PC-3 (cell line): ENCODE measurements at regions not wholly inside any gene's neighbourhood (a gene's known extent, or its start where the extent isn't known, plus 50 kb on each side); places are given as distances from the start of the nearest gene placed in this dataset.

Experiments used
- EZH2 ChIP-seq: fragments of 300-600 bp; sonication (generic); IDR thresholded peaks from one replicate; pipeline ENCODE4 v1.6.1; 2017; ENCODE audit warnings: antibody characterized with exemption, mild to moderate bottlenecking, low read length; ENCODE audit not compliant: unreplicated experiment
- EZH2phosphoT487 ChIP-seq: fragments of 300-600 bp; sonication (generic); IDR thresholded peaks from 2 replicates; pipeline ENCODE4 v1.6.1; 2018; ENCODE audit warnings: mild to moderate bottlenecking, antibody characterized with exemption, low read length, borderline replicate concordance
- TF ChIP-seq, protein P1 (sequence below): fragments of 300-600 bp; sonication (generic); conservative IDR thresholded peaks from 2 replicates; pipeline ENCODE4 v1.5.1; 2017; ENCODE audit warnings: antibody characterized with exemption, low read depth, mild to moderate bottlenecking, low read length

GRCh38 chr4:3713346-3713745 lies 52.8 kb upstream of the ADRA2C start:
- TF ChIP-seq EZH2 (no peak), EZH2phosphoT487 (no peak)
- TF ChIP-seq, protein P1, sequence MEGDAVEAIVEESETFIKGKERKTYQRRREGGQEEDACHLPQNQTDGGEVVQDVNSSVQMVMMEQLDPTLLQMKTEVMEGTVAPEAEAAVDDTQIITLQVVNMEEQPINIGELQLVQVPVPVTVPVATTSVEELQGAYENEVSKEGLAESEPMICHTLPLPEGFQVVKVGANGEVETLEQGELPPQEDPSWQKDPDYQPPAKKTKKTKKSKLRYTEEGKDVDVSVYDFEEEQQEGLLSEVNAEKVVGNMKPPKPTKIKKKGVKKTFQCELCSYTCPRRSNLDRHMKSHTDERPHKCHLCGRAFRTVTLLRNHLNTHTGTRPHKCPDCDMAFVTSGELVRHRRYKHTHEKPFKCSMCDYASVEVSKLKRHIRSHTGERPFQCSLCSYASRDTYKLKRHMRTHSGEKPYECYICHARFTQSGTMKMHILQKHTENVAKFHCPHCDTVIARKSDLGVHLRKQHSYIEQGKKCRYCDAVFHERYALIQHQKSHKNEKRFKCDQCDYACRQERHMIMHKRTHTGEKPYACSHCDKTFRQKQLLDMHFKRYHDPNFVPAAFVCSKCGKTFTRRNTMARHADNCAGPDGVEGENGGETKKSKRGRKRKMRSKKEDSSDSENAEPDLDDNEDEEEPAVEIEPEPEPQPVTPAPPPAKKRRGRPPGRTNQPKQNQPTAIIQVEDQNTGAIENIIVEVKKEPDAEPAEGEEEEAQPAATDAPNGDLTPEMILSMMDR: no peak
